SK-N-SH treated with all-trans-retinoic acid at 6 μM for 48 hours (cell line): ENCODE measurements at regions not wholly inside any gene's neighbourhood (a gene's known extent, or its start where the extent isn't known, plus 50 kb on each side); places are given as distances from the start of the nearest gene placed in this dataset.

Experiments
- ATAC-seq: fragments of 200-7000 bp; cut with Tn5 transposase; 3 replicates; pipeline ENCODE4 v1.9.1; 2020; ENCODE audit warnings: mild to moderate bottlenecking, moderate library complexity
- ARNTL ChIP-seq: fragments of 450-650 bp; formaldehyde crosslinking; IDR thresholded peaks from 2 replicates; pipeline ENCODE4 v1.5.0; 2020; ENCODE audit warnings: low read depth, mild to moderate bottlenecking, moderate library complexity, borderline replicate concordance
- BACH2 ChIP-seq: fragments of 250-450 bp; sonication (Bioruptor Pico); IDR thresholded peaks from 2 replicates; pipeline ENCODE4 v1.9.0; 2021; ENCODE audit warnings: mild to moderate bottlenecking, borderline replicate concordance
- CSDC2 ChIP-seq: fragments of 250-450 bp; sonication (Bioruptor Pico); IDR thresholded peaks from 2 replicates; pipeline ENCODE4 v1.5.0; 2020; ENCODE audit warnings: mild to moderate bottlenecking, moderate library complexity
- ESRRG ChIP-seq: fragments of 250-450 bp; sonication (Bioruptor Pico); IDR thresholded peaks from 2 replicates; pipeline ENCODE4 v1.6.1; 2021; ENCODE audit warnings: mild to moderate bottlenecking
- GLIS3 ChIP-seq: fragments of 250-450 bp; sonication (Bioruptor Pico); IDR thresholded peaks from 2 replicates; pipeline ENCODE4 v1.5.0; 2020; ENCODE audit warnings: mild to moderate bottlenecking, moderate library complexity
- ISL1 ChIP-seq: fragments of 250-450 bp; sonication (Bioruptor Pico); IDR thresholded peaks from 2 replicates; pipeline ENCODE4 v2.1.2; 2022; ENCODE audit warnings: mild to moderate bottlenecking, moderate library complexity
- PPARA ChIP-seq: fragments of 250-450 bp; sonication (Bioruptor Pico); IDR thresholded peaks from 2 replicates; pipeline ENCODE4 v1.5.0; 2020; ENCODE audit warnings: mild to moderate bottlenecking, borderline replicate concordance
- SNAI2 ChIP-seq: fragments of 250-450 bp; sonication (Bioruptor Pico); IDR thresholded peaks from 2 replicates; pipeline ENCODE4 v1.5.0; 2020; ENCODE audit warnings: mild to moderate bottlenecking, moderate library complexity
- TCF4 ChIP-seq: fragments of 250-450 bp; sonication (Bioruptor Pico); IDR thresholded peaks from 2 replicates; pipeline ENCODE4 v1.8.0; 2021; ENCODE audit warnings: mild to moderate bottlenecking, moderate library complexity, borderline replicate concordance
- TOX ChIP-seq: fragments of 250-450 bp; sonication (Bioruptor Pico); IDR thresholded peaks from 2 replicates; pipeline ENCODE4 v1.8.0; 2021; ENCODE audit warnings: mild to moderate bottlenecking, moderate library complexity, borderline replicate concordance
- TSHZ2 ChIP-seq: fragments of 250-450 bp; sonication (Bioruptor Pico); IDR thresholded peaks from 2 replicates; pipeline ENCODE4 v1.5.0; 2020; ENCODE audit warnings: mild to moderate bottlenecking, moderate library complexity
- ZC3H10 ChIP-seq: fragments of 250-450 bp; sonication (Bioruptor Pico); IDR thresholded peaks from 2 replicates; pipeline ENCODE4 v1.5.1; 2021; ENCODE audit warnings: mild to moderate bottlenecking, moderate library complexity
- ZFP3 ChIP-seq: fragments of 250-450 bp; sonication (Bioruptor Pico); IDR thresholded peaks from 2 replicates; pipeline ENCODE4 v1.5.0; 2020; ENCODE audit warnings: mild to moderate bottlenecking, moderate library complexity
- ZFP30 ChIP-seq: fragments of 450-650 bp; formaldehyde crosslinking; IDR thresholded peaks from 2 replicates; pipeline ENCODE4 v1.5.0; 2022; ENCODE audit warnings: mild to moderate bottlenecking, moderate library complexity
- ZNF70 ChIP-seq: fragments of 450-650 bp; formaldehyde crosslinking; IDR thresholded peaks from 2 replicates; pipeline ENCODE4 v1.5.0; 2020; ENCODE audit warnings: mild to moderate bottlenecking, moderate library complexity
- ZNF8 ChIP-seq: fragments of 450-650 bp; formaldehyde crosslinking; IDR thresholded peaks from 2 replicates; pipeline ENCODE4 v1.5.0; 2020; ENCODE audit warnings: mild to moderate bottlenecking, moderate library complexity
- TF ChIP-seq, protein P1 (sequence below): fragments of 250-450 bp; sonication (Bioruptor Pico); IDR thresholded peaks from 2 replicates; pipeline ENCODE4 v1.8.0; 2021; ENCODE audit warnings: low read depth, mild to moderate bottlenecking, moderate library complexity, borderline replicate concordance
- TF ChIP-seq, protein P2 (sequence below): fragments of 250-450 bp; sonication (Bioruptor Pico); IDR thresholded peaks from 2 replicates; pipeline ENCODE4 v1.5.1; 2021; ENCODE audit warnings: mild to moderate bottlenecking, moderate library complexity
- TF ChIP-seq, protein P3 (sequence below): fragments of 250-450 bp; sonication (Bioruptor Pico); IDR thresholded peaks from 2 replicates; pipeline ENCODE4 v1.8.0; 2020; ENCODE audit warnings: mild to moderate bottlenecking, moderate library complexity, borderline replicate concordance

- no peak for ATAC-seq
- no peak for TF ChIP-seq ZFP3 (CRISPR knock-in tag)
- TF ChIP-seq TSHZ2 (CRISPR knock-in tag) = no peak
- TF ChIP-seq, protein P1, sequence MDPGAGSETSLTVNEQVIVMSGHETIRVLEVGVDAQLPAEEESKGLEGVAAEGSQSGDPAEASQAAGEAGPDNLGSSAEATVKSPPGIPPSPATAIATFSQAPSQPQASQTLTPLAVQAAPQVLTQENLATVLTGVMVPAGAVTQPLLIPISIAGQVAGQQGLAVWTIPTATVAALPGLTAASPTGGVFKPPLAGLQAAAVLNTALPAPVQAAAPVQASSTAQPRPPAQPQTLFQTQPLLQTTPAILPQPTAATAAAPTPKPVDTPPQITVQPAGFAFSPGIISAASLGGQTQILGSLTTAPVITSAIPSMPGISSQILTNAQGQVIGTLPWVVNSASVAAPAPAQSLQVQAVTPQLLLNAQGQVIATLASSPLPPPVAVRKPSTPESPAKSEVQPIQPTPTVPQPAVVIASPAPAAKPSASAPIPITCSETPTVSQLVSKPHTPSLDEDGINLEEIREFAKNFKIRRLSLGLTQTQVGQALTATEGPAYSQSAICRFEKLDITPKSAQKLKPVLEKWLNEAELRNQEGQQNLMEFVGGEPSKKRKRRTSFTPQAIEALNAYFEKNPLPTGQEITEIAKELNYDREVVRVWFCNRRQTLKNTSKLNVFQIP (CRISPR knock-in tag) = no peak
- no peak for TF ChIP-seq SNAI2 (CRISPR knock-in tag)
- TF ChIP-seq TCF4 (CRISPR knock-in tag) = no peak
- TF ChIP-seq, protein P2, sequence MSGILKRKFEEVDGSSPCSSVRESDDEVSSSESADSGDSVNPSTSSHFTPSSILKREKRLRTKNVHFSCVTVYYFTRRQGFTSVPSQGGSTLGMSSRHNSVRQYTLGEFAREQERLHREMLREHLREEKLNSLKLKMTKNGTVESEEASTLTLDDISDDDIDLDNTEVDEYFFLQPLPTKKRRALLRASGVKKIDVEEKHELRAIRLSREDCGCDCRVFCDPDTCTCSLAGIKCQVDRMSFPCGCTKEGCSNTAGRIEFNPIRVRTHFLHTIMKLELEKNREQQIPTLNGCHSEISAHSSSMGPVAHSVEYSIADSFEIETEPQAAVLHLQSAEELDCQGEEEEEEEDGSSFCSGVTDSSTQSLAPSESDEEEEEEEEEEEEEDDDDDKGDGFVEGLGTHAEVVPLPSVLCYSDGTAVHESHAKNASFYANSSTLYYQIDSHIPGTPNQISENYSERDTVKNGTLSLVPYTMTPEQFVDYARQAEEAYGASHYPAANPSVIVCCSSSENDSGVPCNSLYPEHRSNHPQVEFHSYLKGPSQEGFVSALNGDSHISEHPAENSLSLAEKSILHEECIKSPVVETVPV (CRISPR knock-in tag) = no peak
- no peak for TF ChIP-seq CSDC2 (CRISPR knock-in tag)
- TF ChIP-seq ZNF70 (CRISPR knock-in tag) = no peak
- no peak for TF ChIP-seq ESRRG (CRISPR knock-in tag)
- no peak for TF ChIP-seq ARNTL (CRISPR knock-in tag)
- TF ChIP-seq, all 23 proteins: peak for 0
Observed at GRCh38 chr1:229792012-229792975, 166.2 kb downstream of the URB2 start.

DNA sequence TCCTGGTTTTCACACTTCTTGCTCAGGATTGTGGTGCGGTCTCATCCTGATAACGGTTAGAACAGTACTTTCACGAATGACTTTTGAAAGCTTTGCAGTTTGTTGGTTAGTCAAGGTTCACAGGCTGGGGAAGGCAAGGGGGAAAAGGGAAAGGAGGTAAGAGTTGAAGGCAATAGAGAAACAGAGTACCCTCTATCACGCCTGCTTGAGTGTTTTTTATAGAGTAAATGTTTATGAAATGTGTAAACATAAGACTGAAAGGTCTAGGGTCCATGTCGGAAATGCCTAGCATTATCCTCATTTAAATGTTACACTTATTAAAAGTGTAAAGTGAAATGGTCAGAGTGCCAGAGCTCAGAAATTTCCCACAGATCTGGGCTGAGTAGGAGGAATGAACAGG is 167.4 kb downstream of the URB2 start:
- no peak for ATAC-seq
- TF ChIP-seq, protein P2 (CRISPR knock-in tag) = no peak
- TF ChIP-seq ZFP3 (CRISPR knock-in tag) (no peak), BACH2 (CRISPR knock-in tag) (no peak), ESRRG (CRISPR knock-in tag) (no peak), ZC3H10 (CRISPR knock-in tag) (no peak), ISL1 (no peak), ZNF8 (CRISPR knock-in tag) (no peak)
- TF ChIP-seq, protein P3, sequence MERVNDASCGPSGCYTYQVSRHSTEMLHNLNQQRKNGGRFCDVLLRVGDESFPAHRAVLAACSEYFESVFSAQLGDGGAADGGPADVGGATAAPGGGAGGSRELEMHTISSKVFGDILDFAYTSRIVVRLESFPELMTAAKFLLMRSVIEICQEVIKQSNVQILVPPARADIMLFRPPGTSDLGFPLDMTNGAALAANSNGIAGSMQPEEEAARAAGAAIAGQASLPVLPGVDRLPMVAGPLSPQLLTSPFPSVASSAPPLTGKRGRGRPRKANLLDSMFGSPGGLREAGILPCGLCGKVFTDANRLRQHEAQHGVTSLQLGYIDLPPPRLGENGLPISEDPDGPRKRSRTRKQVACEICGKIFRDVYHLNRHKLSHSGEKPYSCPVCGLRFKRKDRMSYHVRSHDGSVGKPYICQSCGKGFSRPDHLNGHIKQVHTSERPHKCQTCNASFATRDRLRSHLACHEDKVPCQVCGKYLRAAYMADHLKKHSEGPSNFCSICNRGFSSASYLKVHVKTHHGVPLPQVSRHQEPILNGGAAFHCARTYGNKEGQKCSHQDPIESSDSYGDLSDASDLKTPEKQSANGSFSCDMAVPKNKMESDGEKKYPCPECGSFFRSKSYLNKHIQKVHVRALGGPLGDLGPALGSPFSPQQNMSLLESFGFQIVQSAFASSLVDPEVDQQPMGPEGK = no peak
- TF ChIP-seq, all 23 proteins: peak for 0

DNA sequence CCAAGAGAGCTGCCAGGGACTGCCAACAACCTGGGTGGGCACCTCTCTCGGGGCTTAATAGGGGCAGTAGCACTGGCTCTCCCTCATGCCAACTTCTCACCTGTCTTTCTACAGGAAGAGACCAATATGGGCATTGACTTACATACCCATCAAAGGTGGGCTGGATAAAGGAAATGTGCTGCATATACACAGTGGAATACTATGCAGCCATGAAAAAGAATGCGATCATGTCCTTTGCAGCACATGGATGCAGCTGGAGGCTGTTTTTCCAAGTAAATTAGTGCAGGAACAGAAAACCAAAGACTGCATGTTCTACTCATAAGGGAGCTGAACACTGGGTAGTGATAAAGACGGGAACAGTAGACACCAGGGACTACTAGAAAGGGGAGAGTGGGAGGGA is 172.5 kb downstream of the URB2 start:
- no peak for ATAC-seq
- TF ChIP-seq, protein P2 (CRISPR knock-in tag) = no peak
- TF ChIP-seq PPARA (CRISPR knock-in tag) (no peak), TOX (no peak), TSHZ2 (CRISPR knock-in tag) (no peak), GLIS3 (CRISPR knock-in tag) (no peak), ESRRG (CRISPR knock-in tag) (no peak), ZNF8 (CRISPR knock-in tag) (no peak), ZFP3 (CRISPR knock-in tag) (no peak), CSDC2 (CRISPR knock-in tag) (no peak), ZFP30 (CRISPR knock-in tag) (no peak), ARNTL (CRISPR knock-in tag) (no peak), ZC3H10 (CRISPR knock-in tag) (no peak), TCF4 (CRISPR knock-in tag) (no peak)
- TF ChIP-seq, protein P1 (CRISPR knock-in tag) = no peak
